ENCODE measurements at regions not wholly inside any gene's neighbourhood (a gene's known extent, or its start where the extent isn't known, plus 50 kb on each side); places are given as distances from the start of the nearest gene placed in this dataset.

DNA sequence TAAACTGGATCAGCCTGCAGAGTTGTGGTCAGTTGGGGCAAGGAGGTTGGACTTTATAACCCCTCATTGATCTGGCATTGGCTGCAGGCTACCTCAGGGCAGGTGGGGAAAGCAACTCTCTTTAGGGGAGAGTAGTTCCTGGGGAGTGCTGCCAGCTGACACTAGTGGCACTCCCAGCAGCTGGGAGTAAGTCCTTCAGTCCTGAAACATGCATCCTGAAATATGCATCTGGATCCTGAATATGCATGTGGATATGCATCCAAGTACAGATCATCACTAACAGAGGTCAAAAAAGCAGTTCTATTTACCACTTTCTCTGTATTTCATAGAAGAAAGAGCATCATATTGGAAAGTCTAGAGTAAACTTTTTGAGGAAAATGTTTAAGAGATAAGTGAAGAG, 350.8 kb downstream of the EPM2A start:
- TF ChIP-seq, protein P1, sequence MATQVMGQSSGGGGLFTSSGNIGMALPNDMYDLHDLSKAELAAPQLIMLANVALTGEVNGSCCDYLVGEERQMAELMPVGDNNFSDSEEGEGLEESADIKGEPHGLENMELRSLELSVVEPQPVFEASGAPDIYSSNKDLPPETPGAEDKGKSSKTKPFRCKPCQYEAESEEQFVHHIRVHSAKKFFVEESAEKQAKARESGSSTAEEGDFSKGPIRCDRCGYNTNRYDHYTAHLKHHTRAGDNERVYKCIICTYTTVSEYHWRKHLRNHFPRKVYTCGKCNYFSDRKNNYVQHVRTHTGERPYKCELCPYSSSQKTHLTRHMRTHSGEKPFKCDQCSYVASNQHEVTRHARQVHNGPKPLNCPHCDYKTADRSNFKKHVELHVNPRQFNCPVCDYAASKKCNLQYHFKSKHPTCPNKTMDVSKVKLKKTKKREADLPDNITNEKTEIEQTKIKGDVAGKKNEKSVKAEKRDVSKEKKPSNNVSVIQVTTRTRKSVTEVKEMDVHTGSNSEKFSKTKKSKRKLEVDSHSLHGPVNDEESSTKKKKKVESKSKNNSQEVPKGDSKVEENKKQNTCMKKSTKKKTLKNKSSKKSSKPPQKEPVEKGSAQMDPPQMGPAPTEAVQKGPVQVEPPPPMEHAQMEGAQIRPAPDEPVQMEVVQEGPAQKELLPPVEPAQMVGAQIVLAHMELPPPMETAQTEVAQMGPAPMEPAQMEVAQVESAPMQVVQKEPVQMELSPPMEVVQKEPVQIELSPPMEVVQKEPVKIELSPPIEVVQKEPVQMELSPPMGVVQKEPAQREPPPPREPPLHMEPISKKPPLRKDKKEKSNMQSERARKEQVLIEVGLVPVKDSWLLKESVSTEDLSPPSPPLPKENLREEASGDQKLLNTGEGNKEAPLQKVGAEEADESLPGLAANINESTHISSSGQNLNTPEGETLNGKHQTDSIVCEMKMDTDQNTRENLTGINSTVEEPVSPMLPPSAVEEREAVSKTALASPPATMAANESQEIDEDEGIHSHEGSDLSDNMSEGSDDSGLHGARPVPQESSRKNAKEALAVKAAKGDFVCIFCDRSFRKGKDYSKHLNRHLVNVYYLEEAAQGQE (IDR thresholded peaks at IDR 0.05; ENCODE audit: insufficient read depth in 1 of 2, low read depth in 2 of 2, low read length in 1 of 2): no peak
- TF ChIP-seq, protein P2, sequence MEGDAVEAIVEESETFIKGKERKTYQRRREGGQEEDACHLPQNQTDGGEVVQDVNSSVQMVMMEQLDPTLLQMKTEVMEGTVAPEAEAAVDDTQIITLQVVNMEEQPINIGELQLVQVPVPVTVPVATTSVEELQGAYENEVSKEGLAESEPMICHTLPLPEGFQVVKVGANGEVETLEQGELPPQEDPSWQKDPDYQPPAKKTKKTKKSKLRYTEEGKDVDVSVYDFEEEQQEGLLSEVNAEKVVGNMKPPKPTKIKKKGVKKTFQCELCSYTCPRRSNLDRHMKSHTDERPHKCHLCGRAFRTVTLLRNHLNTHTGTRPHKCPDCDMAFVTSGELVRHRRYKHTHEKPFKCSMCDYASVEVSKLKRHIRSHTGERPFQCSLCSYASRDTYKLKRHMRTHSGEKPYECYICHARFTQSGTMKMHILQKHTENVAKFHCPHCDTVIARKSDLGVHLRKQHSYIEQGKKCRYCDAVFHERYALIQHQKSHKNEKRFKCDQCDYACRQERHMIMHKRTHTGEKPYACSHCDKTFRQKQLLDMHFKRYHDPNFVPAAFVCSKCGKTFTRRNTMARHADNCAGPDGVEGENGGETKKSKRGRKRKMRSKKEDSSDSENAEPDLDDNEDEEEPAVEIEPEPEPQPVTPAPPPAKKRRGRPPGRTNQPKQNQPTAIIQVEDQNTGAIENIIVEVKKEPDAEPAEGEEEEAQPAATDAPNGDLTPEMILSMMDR (IDR thresholded peaks at IDR 0.05): no peak
- no peak for TF ChIP-seq SIN3A (IDR thresholded peaks at IDR 0.05; ENCODE audit: borderline replicate concordance, insufficient read depth, low read depth, low read length)
- no peak for TF ChIP-seq POLR2AphosphoS5 (IDR thresholded peaks at IDR 0.05; ENCODE audit: low read depth, low read length)
